ENCODE measurements at regions not wholly inside any gene's neighbourhood (a gene's known extent, or its start where the extent isn't known, plus 50 kb on each side); places are given as distances from the start of the nearest gene placed in this dataset.

- TF ChIP-seq ZNF274 (IDR thresholded peaks at IDR 0.05; ENCODE audit: low read depth, low read length) = no peak
- TF ChIP-seq YY1 (IDR thresholded peaks at IDR 0.05; ENCODE audit: insufficient read depth, insufficient read length) = no peak
- TF ChIP-seq SUZ12 (IDR thresholded peaks at IDR 0.05; ENCODE audit: extremely low read depth, insufficient read depth, insufficient read length) = no peak
Observed at GRCh38 chr2:58572731-58573130, 331.6 kb upstream of the FANCL start.
